Transverse colon (tissue), 3 donors: ENCODE measurements at regions not wholly inside any gene's neighbourhood (a gene's known extent, or its start where the extent isn't known, plus 50 kb on each side); places are given as distances from the start of the nearest gene placed in this dataset.

ENCODE experiments used
- POLR2A ChIP-seq: fragments of 450-650 bp; IDR thresholded peaks from one replicate; pipeline ENCODE4 v1.6.1; 2016; ENCODE audit warnings: antibody characterized with exemption, mild to moderate bottlenecking, moderate library complexity
- TF ChIP-seq, protein P1 (sequence below), 5 experiments: fragments of 200-600 bp in 3 of 5; fragments of 450-650 bp in 2 of 5; sonication (generic) in 3 of 5; IDR thresholded peaks; 1 replicate in 2 of 5; 2 replicates in 3 of 5; pipeline ENCODE4 v1.5.1; 2016 to 2017; ENCODE audit warnings: antibody characterized with exemption in 5 of 5, inconsistent platforms in 3 of 5, mild to moderate bottlenecking in 2 of 5, moderate library complexity in 1 of 5

DNA sequence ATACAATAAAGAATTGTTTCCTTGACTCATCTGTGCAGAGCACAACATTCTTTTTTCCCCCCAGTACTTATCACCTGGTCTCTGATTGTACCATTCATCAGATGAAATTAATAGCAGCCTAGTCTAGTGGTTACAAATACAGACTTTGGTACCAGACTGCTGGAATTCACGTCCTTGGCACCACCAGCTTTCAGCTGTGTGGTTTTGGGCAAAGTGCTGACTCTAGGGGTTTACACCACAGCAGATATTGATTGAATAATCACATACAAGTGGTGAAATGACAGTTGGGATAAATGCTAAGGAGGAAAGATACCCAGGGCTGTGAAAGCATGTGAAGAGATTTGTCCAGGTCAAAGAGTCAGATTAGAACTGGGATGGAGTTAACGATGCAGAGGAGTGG, 79.3 kb upstream of the ATP10B start:
- TF ChIP-seq, protein P1, sequence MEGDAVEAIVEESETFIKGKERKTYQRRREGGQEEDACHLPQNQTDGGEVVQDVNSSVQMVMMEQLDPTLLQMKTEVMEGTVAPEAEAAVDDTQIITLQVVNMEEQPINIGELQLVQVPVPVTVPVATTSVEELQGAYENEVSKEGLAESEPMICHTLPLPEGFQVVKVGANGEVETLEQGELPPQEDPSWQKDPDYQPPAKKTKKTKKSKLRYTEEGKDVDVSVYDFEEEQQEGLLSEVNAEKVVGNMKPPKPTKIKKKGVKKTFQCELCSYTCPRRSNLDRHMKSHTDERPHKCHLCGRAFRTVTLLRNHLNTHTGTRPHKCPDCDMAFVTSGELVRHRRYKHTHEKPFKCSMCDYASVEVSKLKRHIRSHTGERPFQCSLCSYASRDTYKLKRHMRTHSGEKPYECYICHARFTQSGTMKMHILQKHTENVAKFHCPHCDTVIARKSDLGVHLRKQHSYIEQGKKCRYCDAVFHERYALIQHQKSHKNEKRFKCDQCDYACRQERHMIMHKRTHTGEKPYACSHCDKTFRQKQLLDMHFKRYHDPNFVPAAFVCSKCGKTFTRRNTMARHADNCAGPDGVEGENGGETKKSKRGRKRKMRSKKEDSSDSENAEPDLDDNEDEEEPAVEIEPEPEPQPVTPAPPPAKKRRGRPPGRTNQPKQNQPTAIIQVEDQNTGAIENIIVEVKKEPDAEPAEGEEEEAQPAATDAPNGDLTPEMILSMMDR (IDR thresholded peaks at IDR 0.05): no peak
- TF ChIP-seq POLR2A: no peak
